AG10803 (cell line): ENCODE measurements at regions not wholly inside any gene's neighbourhood (a gene's known extent, or its start where the extent isn't known, plus 50 kb on each side); places are given as distances from the start of the nearest gene placed in this dataset.

ENCODE experiments used
- DNase-seq: peaks from one replicate; pipeline ENCODE4 v3.0.0; 2010; ENCODE audit warnings: low read depth
- H3K4me3 ChIP-seq: 2 replicates; pipeline ENCODE4 v1.5.1; 2011; ENCODE audit warnings: mild to moderate bottlenecking, low read length, control low read depth
- TF ChIP-seq, protein P1 (sequence below): conservative IDR thresholded peaks from 2 replicates; pipeline ENCODE4 v1.5.1; 2011; ENCODE audit warnings: mild to moderate bottlenecking, low read length, control low read depth, inconsistent platforms

DNA sequence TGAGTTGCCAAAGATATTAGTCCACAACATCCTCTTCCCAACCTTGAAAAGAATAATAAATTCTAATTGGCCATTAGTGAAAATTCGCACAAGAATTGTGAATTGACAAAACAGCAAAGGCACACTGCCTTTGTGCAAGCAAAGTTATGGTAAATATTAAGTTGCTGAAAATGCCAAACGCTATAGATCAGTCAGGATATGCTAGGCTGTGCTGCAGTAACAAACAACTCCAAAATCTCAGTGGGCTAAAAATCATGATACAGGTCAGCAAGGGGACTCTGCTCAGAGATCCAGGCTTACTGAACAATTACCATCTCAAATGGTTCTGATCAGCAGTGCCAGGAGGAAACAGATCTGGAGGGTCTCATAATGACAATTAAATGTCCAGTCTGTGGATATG, 238.0 kb upstream of the IGF1R start:
- TF ChIP-seq, protein P1, sequence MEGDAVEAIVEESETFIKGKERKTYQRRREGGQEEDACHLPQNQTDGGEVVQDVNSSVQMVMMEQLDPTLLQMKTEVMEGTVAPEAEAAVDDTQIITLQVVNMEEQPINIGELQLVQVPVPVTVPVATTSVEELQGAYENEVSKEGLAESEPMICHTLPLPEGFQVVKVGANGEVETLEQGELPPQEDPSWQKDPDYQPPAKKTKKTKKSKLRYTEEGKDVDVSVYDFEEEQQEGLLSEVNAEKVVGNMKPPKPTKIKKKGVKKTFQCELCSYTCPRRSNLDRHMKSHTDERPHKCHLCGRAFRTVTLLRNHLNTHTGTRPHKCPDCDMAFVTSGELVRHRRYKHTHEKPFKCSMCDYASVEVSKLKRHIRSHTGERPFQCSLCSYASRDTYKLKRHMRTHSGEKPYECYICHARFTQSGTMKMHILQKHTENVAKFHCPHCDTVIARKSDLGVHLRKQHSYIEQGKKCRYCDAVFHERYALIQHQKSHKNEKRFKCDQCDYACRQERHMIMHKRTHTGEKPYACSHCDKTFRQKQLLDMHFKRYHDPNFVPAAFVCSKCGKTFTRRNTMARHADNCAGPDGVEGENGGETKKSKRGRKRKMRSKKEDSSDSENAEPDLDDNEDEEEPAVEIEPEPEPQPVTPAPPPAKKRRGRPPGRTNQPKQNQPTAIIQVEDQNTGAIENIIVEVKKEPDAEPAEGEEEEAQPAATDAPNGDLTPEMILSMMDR: no peak
- DNase-seq: no peak
- H3K4me3 ChIP-seq: no peak overlapping the region

DNA sequence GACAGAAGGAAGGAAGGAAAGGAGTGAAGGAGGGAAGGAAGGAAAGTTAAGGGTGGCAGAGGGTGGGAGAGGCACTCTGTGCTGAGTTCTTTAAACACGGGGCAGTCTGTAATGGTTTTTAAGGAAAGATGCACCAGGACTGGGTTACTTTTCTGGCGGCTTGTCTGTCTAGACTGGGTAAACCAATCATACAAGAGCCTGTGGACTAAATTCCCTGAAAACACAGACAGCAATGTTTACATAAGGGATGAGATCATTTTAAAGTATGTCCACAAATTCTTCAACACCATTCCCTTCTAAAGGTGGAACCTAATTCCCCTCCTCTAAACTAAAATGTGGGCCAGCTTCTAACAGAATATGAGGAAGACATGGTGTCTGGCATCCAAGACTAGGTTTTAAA, 235.5 kb upstream of the IGF1R start:
- no peak for DNase-seq
- TF ChIP-seq, protein P1: no peak
- H3K4me3 ChIP-seq: no peak overlapping the region

DNA sequence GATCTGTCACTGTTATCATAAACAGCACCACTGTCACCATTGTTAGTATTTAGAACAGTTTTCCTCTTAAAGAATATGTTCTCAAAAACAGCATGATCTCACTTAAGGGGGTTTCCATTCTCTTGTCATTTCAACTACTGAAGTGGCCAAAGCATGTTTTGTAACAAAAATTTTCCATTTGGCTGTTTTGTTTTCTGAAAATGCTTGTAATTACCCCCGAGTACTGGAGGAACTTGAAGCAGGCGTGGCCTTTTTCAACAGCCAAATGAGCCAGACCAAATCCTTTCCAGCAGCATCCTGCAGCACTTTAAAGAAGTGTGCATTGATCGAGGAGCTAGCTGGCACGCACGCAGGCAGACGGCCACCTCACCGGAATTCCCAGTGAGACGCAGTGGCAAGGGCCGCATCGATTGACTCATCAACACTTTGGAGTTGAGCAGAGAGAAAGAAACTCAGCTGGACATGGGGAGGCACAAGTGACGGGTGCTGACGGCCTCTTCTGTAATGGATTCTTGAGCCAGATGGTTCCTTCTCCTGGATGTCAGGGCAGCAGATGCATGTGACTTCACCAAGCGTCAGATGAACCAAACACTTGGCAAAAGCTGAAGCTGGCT, 234.3 kb upstream of the IGF1R start:
- no peak overlapping the region for H3K4me3 ChIP-seq

DNA sequence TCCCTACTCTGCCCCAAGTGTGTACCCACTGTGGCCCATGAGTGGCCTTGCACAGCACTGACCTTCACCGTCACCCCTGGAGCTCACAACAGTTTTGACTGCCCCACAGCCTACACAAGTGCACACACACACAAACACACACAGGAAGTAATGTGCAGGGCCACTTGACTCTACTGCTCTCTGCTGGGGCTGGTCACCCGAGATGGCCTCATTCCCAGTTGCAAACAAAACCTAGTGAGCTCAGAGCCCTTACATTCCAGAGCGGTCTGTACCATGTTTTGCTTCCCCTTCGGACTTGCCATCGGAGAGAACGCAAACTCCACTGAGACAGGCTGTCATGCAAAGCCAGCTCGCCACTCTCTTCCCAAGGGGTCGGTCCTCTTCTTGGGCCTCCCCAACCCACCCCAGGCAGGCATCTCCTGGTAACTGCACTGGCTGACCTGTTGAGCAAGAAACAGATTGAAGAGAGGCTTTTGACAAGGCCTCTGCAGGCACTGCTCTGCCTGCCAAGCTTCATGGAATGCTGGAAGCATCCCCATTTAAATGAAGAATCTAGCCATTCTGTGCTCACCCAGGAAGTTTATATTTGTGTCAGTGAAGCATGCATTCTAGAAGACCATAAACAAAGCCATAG, 232.0 kb upstream of the IGF1R start:
- no peak overlapping the region for H3K4me3 ChIP-seq
- DNase-seq: no peak
- TF ChIP-seq, protein P1: no peak

More for the DNA sequence above, 234.3 kb upstream of the IGF1R start:
- TF ChIP-seq, protein P1: no peak
- no peak for DNase-seq

DNA sequence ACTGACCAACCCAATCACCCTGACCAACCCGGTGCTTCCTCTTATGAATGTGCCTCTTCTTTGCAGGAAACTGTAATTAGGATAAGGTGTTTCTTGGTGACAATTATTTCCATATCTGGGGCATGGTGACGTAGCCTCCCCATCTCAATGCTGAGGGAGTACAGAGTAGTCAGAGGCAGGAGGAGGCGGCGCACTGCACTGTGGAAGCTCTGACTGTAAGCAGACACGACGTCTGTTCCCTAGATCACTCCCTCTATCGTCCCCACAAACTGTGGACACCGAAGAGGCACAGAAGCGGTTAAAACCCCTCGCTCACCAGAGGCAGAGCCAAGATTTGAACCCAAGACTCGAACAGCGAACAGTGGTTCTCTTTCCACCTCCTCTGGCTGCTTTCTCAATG, 231.0 kb upstream of the IGF1R start:
- DNase-seq: no peak
- H3K4me3 ChIP-seq: no peak overlapping the region
- TF ChIP-seq, protein P1: no peak

DNA sequence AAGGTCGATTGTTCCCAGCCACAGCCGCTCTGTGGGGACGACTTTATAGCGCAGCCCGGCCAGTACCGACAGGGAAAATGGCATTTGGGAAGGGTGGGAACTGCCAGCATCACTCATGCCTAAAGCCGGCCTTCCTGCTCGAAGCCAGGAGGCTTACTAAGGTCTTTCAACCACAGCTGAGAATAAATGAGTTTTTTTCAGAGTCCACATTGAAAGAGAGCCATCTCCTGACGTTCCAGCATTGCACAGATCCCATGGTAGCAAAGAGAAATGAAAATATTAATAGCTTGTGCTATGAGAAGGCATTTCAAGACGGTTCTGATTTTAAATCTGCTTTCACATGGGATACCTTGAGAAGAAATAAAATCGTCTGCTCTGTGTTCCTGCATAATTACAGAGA, 230.2 kb upstream of the IGF1R start:
- H3K4me3 ChIP-seq: no peak overlapping the region
- TF ChIP-seq, protein P1: no peak
- no peak for DNase-seq

DNA sequence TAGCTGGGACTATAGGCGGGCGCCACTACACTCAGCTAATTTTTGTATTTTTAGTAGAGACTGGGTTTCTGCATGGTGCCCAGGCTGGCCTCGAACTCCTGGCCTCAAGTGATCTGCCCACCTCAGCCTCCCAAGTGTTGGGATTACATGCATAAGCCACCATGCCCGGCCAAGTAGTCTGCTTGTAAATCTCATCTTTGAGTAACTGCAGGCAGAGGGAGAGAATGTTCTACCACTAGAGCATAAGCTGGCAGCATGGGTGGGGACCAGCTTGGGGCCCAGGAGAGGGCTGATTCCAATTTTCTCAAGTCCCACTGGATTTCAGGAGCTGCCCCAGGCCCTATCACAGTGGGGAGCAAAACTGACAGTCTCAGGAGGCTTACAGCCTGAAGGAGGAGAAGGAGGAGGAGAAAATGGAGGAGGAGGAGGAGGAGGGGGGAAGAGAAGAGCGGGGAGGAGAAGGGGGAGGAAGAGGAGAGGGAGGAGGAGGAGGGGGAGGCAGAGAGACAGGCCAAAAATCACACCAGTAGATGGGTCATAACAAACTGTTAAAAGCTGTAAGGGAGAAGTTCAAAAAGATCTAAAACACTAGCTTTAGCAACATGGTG, 229.1 kb upstream of the IGF1R start:
- TF ChIP-seq, protein P1: no peak
- DNase-seq: no peak
- no peak overlapping the region for H3K4me3 ChIP-seq
